NCI-H1694 (cell line): ENCODE measurements at regions not wholly inside any gene's neighbourhood (a gene's known extent, or its start where the extent isn't known, plus 50 kb on each side); places are given as distances from the start of the nearest gene placed in this dataset.
A peak's percentile ranks its signal among the peaks of the same experiment; 100 is the strongest.
"Not testable (repeated sequence)": the region's sequence is repeated elsewhere in the genome, so short reads cannot be mapped to it uniquely, and the experiment has no call there.

Experiments
- DNase-seq: peaks from one replicate; lab custom pipeline; 2025; lab: John Stamatoyannopoulos, UW

GRCh38 chr14:100419856-100420255 is 96.7 kb downstream of the SLC25A47 start:
- DNase-seq = no peak

- DNase-seq = peak; percentile 65
Observed at GRCh38 chr14:100421756-100422470, 98.8 kb downstream of the SLC25A47 start.

- DNase-seq = no peak
Observed at GRCh38 chr14:100422556-100423316, 99.6 kb downstream of the SLC25A47 start.

GRCh38 chr14:100423317-100424010 is 100.3 kb downstream of the SLC25A47 start:
- no peak for DNase-seq

GRCh38 chr14:100424504-100425428 is 101.6 kb downstream of the SLC25A47 start:
- no peak for DNase-seq

GRCh38 chr14:100425429-100425827 is 102.3 kb downstream of the SLC25A47 start:
- no peak for DNase-seq

GRCh38 chr14:100426314-100426713 is 103.2 kb downstream of the SLC25A47 start:
- no peak for DNase-seq

- DNase-seq = no peak
Observed at GRCh38 chr14:100427166-100427565, 104.0 kb downstream of the SLC25A47 start.

- no peak for DNase-seq
Observed at GRCh38 chr14:100428727-100429126, 105.6 kb downstream of the SLC25A47 start.

GRCh38 chr14:100429537-100429936 is 106.4 kb downstream of the SLC25A47 start:
- no peak for DNase-seq

- DNase-seq = no peak
Observed at GRCh38 chr14:100430571-100430970, 107.4 kb downstream of the SLC25A47 start.

- DNase-seq = not testable (repeated sequence)
Observed at GRCh38 chr14:100431461-100431860, 108.3 kb downstream of the SLC25A47 start.

- DNase-seq = peak; percentile 23
Observed at GRCh38 chr14:100432652-100433427, 109.7 kb downstream of the SLC25A47 start.

- no peak for DNase-seq
Observed at GRCh38 chr14:100433428-100433814, 110.3 kb downstream of the SLC25A47 start.

- DNase-seq = no peak
Observed at GRCh38 chr14:100434033-100434601, 111.0 kb downstream of the SLC25A47 start.

GRCh38 chr14:100434911-100435438 is 111.8 kb downstream of the SLC25A47 start:
- DNase-seq = no peak

- DNase-seq = no peak
Observed at GRCh38 chr14:100435459-100435858, 112.3 kb downstream of the SLC25A47 start.

- DNase-seq = peak; percentile 99
Observed at GRCh38 chr14:100436745-100437406, 113.7 kb downstream of the SLC25A47 start.

GRCh38 chr14:100438271-100438670 is 115.1 kb downstream of the SLC25A47 start:
- DNase-seq = peak; percentile 28
